ENCODE measurements at regions not wholly inside any gene's neighbourhood (a gene's known extent, or its start where the extent isn't known, plus 50 kb on each side); places are given as distances from the start of the nearest gene placed in this dataset.
A peak's percentile ranks its signal among the peaks of the same experiment; 100 is the strongest.

- intact Hi-C loops (cut with DNase I) = no loop called here
- no peaks in the 10 kb centered on the region for H3K36me3 ChIP-seq (ENCODE audit: insufficient read depth in 1 of 2, low read depth in 1 of 2)
- no peak overlapping the region for H3K4me3 ChIP-seq
- no peaks in the 10 kb centered on the region for H3K9me3 ChIP-seq
- peak overlapping the region; percentile 18 for H3K27ac ChIP-seq
- ATAC-seq (peak in 3 of 4 donors; percentile 57 to 80 (median 69)), DNase-seq (no peak)
- 35 to 63% (median 42%) methylated on average over 5 of the region's 5 CpGs for WGBS, 3 donors
- no peaks in the 10 kb centered on the region for H3K27me3 ChIP-seq (ENCODE audit: insufficient read depth in 3 of 3, low read length in 2 of 3)
- no peaks in the 10 kb centered on the region for H3K4me1 ChIP-seq
- no peak for TF ChIP-seq CTCF (IDR thresholded peaks at IDR 0.05)
Measured at GRCh38 chr12:67833602-67834001, 155.6 kb upstream of the IFNG-AS1 start.

GRCh38 chr12:67837876-67838275 is 151.4 kb upstream of the IFNG-AS1 start:
- Histone ChIP-seq H3K4me3 (no peak overlapping the region), H3K27ac (no peak overlapping the region), H3K27me3 (ENCODE audit: insufficient read depth in 3 of 3, low read length in 2 of 3) (no peaks in the 10 kb centered on the region), H3K9me3 (no peaks in the 10 kb centered on the region), H3K4me1 (no peaks in the 10 kb centered on the region), H3K36me3 (ENCODE audit: insufficient read depth in 1 of 2, low read depth in 1 of 2) (no peaks in the 10 kb centered on the region)
- ATAC-seq = no peak
- intact Hi-C loops (cut with DNase I) = no loop called here
- no peak for DNase-seq
- WGBS, 3 donors = 56 to 65% (median 61%) methylated on average over 1 of the region's 1 CpG
- no peak for TF ChIP-seq CTCF (IDR thresholded peaks at IDR 0.05)

GRCh38 chr12:67842124-67842523 is 147.1 kb upstream of the IFNG-AS1 start:
- Histone ChIP-seq H3K4me1 (no peaks in the 10 kb centered on the region), H3K4me3 (no peak overlapping the region), H3K36me3 (ENCODE audit: insufficient read depth in 1 of 2, low read depth in 1 of 2) (no peaks in the 10 kb centered on the region), H3K27me3 (ENCODE audit: insufficient read depth in 3 of 3, low read length in 2 of 3) (no peaks in the 10 kb centered on the region), H3K27ac (no peak overlapping the region), H3K9me3 (no peaks in the 10 kb centered on the region)
- ATAC-seq = no peak
- WGBS, 3 donors = 54 to 60% (median 56%) methylated on average over 2 of the region's 2 CpGs
- no peak for DNase-seq
- TF ChIP-seq CTCF (IDR thresholded peaks at IDR 0.05) = no peak
- intact Hi-C loops (cut with DNase I) = no loop called here

- Histone ChIP-seq H3K27ac (no peak overlapping the region), H3K27me3 (ENCODE audit: insufficient read depth in 3 of 3, low read length in 2 of 3) (no peaks in the 10 kb centered on the region), H3K36me3 (ENCODE audit: insufficient read depth in 1 of 2, low read depth in 1 of 2) (no peaks in the 10 kb centered on the region), H3K4me3 (no peak overlapping the region), H3K9me3 (no peaks in the 10 kb centered on the region), H3K4me1 (no peaks in the 10 kb centered on the region)
- DNase-seq (no peak), ATAC-seq (no peak)
- WGBS, 3 donors = 82 to 92% (median 90%) methylated on average over 3 of the region's 3 CpGs
- no peak for TF ChIP-seq CTCF (IDR thresholded peaks at IDR 0.05)
- intact Hi-C loops (cut with DNase I) = no loop called here
Measured at GRCh38 chr12:67843257-67843656, 146.0 kb upstream of the IFNG-AS1 start.

GRCh38 chr12:67852701-67853100 is 136.5 kb upstream of the IFNG-AS1 start:
- Histone ChIP-seq H3K4me3 (no peak overlapping the region), H3K4me1 (peaks cover 13% of the 10 kb centered on the region), H3K36me3 (ENCODE audit: insufficient read depth in 1 of 2, low read depth in 1 of 2) (no peaks in the 10 kb centered on the region), H3K27me3 (ENCODE audit: insufficient read depth in 3 of 3, low read length in 2 of 3) (no peaks in the 10 kb centered on the region), H3K9me3 (no peaks in the 10 kb centered on the region), H3K27ac (peak overlapping the region; percentile 25)
- DNase-seq (no peak), ATAC-seq (peak in 2 of 4 donors; percentile 10 to 19)
- intact Hi-C loops (cut with DNase I) = no loop called here
- TF ChIP-seq CTCF (IDR thresholded peaks at IDR 0.05) = no peak
- WGBS, 3 donors = 45 to 70% (median 50%) methylated on average over 2 of the region's 2 CpGs

Measured in psoas muscle (tissue), 7 donors.